BJ (cell line): ENCODE measurements at regions not wholly inside any gene's neighbourhood (a gene's known extent, or its start where the extent isn't known, plus 50 kb on each side); places are given as distances from the start of the nearest gene placed in this dataset.

Experiments
- CTCF ChIA-PET: fragments of 350-600 bp; formaldehyde crosslinking; extraction: SDS; loops from one replicate; lab custom pipeline; 2021; ENCODE audit warnings: antibody characterized with exemption, inconsistent platforms; lab: Yijun Ruan, JAX
- POLR2A ChIA-PET: fragments of 300-600 bp; sonication (Branson Sonifier 250); formaldehyde crosslinking; extraction: SDS; loops from one replicate; lab custom pipeline; 2021; ENCODE audit warnings: antibody characterized with exemption; lab: Charles Lee
- DNase-seq: peaks from one replicate; pipeline ENCODE4 v3.0.0-alpha.2; 2011; ENCODE audit warnings: low read depth
- H3K27me3 ChIP-seq: 2 replicates; pipeline ENCODE4 v1.6.0; 2011; ENCODE audit warnings: low read length; ENCODE audit not compliant: control insufficient read depth, insufficient read depth
- H3K36me3 ChIP-seq: 2 replicates; pipeline ENCODE4 v1.5.1; 2011; ENCODE audit warnings: low read length; ENCODE audit not compliant: control insufficient read depth, insufficient read depth
- H3K4me3 ChIP-seq: 2 replicates; pipeline ENCODE4 v1.5.1; 2011; ENCODE audit warnings: low read depth, mild to moderate bottlenecking, control low read depth, low read length
- CTCF ChIP-seq: IDR thresholded peaks from 2 replicates; pipeline ENCODE4 v1.5.1; 2011; ENCODE audit warnings: low read depth, mild to moderate bottlenecking, control low read depth, inconsistent platforms, low read length, moderate library complexity; ENCODE audit not compliant: insufficient read depth

DNA sequence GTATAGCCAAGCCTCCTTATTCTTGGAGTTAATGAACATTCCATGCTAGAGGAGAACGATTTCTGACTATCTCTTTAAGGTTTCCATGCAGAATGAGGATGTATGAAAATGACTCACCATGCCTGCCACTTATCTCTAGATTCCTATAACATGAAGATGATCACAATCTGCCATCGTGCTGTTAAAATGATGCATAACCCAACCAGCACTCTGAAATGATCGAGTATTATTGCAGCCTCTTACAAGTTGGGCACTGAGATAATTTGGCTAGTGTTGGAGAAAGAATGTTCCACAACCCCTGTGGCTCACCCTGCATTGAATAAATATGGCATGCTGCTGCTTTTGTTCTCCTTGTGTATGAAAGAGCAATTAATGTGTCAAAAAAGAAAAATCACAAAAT is 1143.6 kb upstream of the WWC1 start:
- ChIA-PET POLR2A (no interaction called here), CTCF (no interaction called here)
- H3K36me3 ChIP-seq: no peaks in the 10 kb centered on the region
- H3K27me3 ChIP-seq: no peaks in the 10 kb centered on the region
- TF ChIP-seq CTCF: no peak
- no peak overlapping the region for H3K4me3 ChIP-seq
- no peak for DNase-seq

GRCh38 chr5:167150661-167151060 is 1140.8 kb upstream of the WWC1 start:
- ChIA-PET CTCF (no interaction called here), POLR2A (no interaction called here)
- no peak for DNase-seq
- Histone ChIP-seq H3K4me3 (no peak overlapping the region), H3K27me3 (no peaks in the 10 kb centered on the region), H3K36me3 (no peaks in the 10 kb centered on the region)
- no peak for TF ChIP-seq CTCF

GRCh38 chr5:167152561-167152960 is 1138.9 kb upstream of the WWC1 start:
- Histone ChIP-seq H3K36me3 (no peaks in the 10 kb centered on the region), H3K27me3 (no peaks in the 10 kb centered on the region), H3K4me3 (no peak overlapping the region)
- CTCF ChIA-PET: no interaction called here
- POLR2A ChIA-PET: no interaction called here
- TF ChIP-seq CTCF: no peak
- DNase-seq: no peak

DNA sequence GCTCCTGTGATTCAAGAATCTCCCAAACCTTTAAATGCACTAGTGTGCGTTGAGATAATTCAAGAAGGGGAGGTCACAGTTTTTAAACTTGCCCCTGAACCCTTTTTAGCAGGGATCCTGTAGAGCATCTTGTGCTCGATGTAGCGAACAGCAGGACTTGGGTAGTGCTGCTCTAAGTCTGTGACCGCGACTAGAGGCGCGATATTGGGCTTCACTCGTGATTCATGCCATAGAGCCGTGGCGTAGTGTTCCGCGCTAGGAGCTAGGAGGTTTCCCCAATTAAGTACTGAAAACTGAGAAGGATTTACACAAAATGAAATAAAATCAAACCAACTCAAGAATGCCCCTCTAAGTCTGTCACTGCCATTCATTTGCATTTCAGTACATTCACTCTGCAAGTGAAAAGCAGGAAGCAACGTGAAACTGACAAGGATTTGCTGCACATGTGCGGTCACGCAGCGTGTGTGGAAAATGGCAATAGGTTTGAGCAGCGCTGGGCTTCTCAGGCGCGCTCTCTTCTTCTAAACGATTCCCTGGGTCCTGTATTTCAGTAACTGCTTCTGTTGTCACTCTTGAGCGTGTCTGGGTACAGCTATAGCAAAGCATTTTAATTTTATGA is 1135.9 kb upstream of the WWC1 start:
- no peaks in the 10 kb centered on the region for H3K36me3 ChIP-seq
- TF ChIP-seq CTCF: no peak
- ChIA-PET POLR2A (no interaction called here), CTCF (no interaction called here)
- no peak for DNase-seq
- no peak overlapping the region for H3K4me3 ChIP-seq
- no peaks in the 10 kb centered on the region for H3K27me3 ChIP-seq

GRCh38 chr5:167156446-167156845 is 1135.0 kb upstream of the WWC1 start:
- Histone ChIP-seq H3K4me3 (no peak overlapping the region), H3K36me3 (no peaks in the 10 kb centered on the region), H3K27me3 (no peaks in the 10 kb centered on the region)
- TF ChIP-seq CTCF: no peak
- POLR2A ChIA-PET: no interaction called here
- CTCF ChIA-PET: no interaction called here
- no peak for DNase-seq
